Mesenchymal stem cell (in vitro differentiated cells and primary cell): ENCODE measurements at regions not wholly inside any gene's neighbourhood (a gene's known extent, or its start where the extent isn't known, plus 50 kb on each side); places are given as distances from the start of the nearest gene placed in this dataset.
"Not testable (repeated sequence)": the region's sequence is repeated elsewhere in the genome, so short reads cannot be mapped to it uniquely, and the experiment has no call there.

Experiments used
- DNase-seq: peaks from one replicate; pipeline ENCODE4 v3.0.0-alpha.2; 2013
- H2AFZ ChIP-seq: one replicate; pipeline ENCODE4 v1.6.1; 2013; ENCODE audit warnings: low read depth, mild to moderate bottlenecking, control low read depth, inconsistent platforms, low read length, moderate library complexity
- H2AK5ac ChIP-seq: 2 replicates; pipeline ENCODE4 v1.6.1; 2013; ENCODE audit warnings: low read length, moderate library complexity, mild to moderate bottlenecking, inconsistent platforms; ENCODE audit not compliant: severe bottlenecking
- H2BK120ac ChIP-seq: one replicate; pipeline ENCODE4 v1.6.1; 2013; ENCODE audit warnings: low read depth, mild to moderate bottlenecking, inconsistent platforms, low read length, moderate library complexity
- H2BK12ac ChIP-seq, 2 experiments: one replicate each; pipeline ENCODE4 v1.6.1; 2013; ENCODE audit warnings: inconsistent platforms in 2 of 2, low read length in 2 of 2, mild to moderate bottlenecking in 2 of 2, moderate library complexity in 2 of 2, control low read depth in 1 of 2
- H2BK15ac ChIP-seq: one replicate; pipeline ENCODE4 v1.6.1; 2013; ENCODE audit warnings: mild to moderate bottlenecking, low read depth, inconsistent platforms; ENCODE audit not compliant: poor library complexity, severe bottlenecking
- H2BK5ac ChIP-seq: 2 replicates; pipeline ENCODE4 v1.6.1; 2013; ENCODE audit warnings: low read depth, mild to moderate bottlenecking, low read length, control low read depth, inconsistent platforms; ENCODE audit not compliant: poor library complexity, severe bottlenecking
- H3K14ac ChIP-seq, 2 experiments: one replicate each; pipeline ENCODE4 v1.6.1; 2013; ENCODE audit warnings: inconsistent platforms in 2 of 2, low read length in 2 of 2, control low read depth in 1 of 2, mild to moderate bottlenecking in 1 of 2, moderate library complexity in 1 of 2
- H3K18ac ChIP-seq, 2 experiments: one replicate each; pipeline ENCODE4 v1.6.1; 2013; ENCODE audit warnings: inconsistent platforms in 2 of 2, low read length in 2 of 2, control low read depth in 1 of 2, low read depth in 1 of 2, mild to moderate bottlenecking in 1 of 2
- H3K23ac ChIP-seq, 2 experiments: one replicate each; pipeline ENCODE4 v1.6.1; 2013; ENCODE audit warnings: inconsistent platforms in 2 of 2, low read length in 2 of 2, mild to moderate bottlenecking in 2 of 2, moderate library complexity in 2 of 2, control low read depth in 1 of 2
- H3K27ac ChIP-seq: 2 replicates; pipeline ENCODE4 v1.5.1; 2013; ENCODE audit warnings: mild to moderate bottlenecking, moderate library complexity, low read length, control low read depth, inconsistent platforms; ENCODE audit not compliant: poor library complexity, severe bottlenecking
- H3K27me3 ChIP-seq, 2 experiments: 2 replicates each; pipeline versions ENCODE4 v1.6.1 to v1.7.0; 2013; ENCODE audit warnings: low read length in 2 of 2, mild to moderate bottlenecking in 2 of 2, moderate library complexity in 2 of 2, control low read depth in 1 of 2, inconsistent platforms in 1 of 2; ENCODE audit not compliant: control insufficient read depth in 1 of 2, insufficient read depth in 1 of 2
- H3K36me3 ChIP-seq, 2 experiments: 2 replicates each; pipeline versions ENCODE4 v1.6.1 to v1.7.0; 2013; ENCODE audit warnings: low read length in 2 of 2, control low read depth in 1 of 2, inconsistent platforms in 1 of 2, low read depth in 1 of 2, mild to moderate bottlenecking in 1 of 2; ENCODE audit not compliant: insufficient read depth in 2 of 2, control insufficient read depth in 1 of 2
- H3K4ac ChIP-seq, 2 experiments: one replicate each; pipeline ENCODE4 v1.6.1; 2013; ENCODE audit warnings: inconsistent platforms in 2 of 2, low read length in 2 of 2, mild to moderate bottlenecking in 2 of 2, moderate library complexity in 2 of 2, control low read depth in 1 of 2, low read depth in 1 of 2
- H3K4me1 ChIP-seq: 2 replicates; pipeline ENCODE4 v1.6.1; 2013; ENCODE audit warnings: low read depth, low read length, control low read depth; ENCODE audit not compliant: control insufficient read depth, insufficient read depth
- H3K4me2 ChIP-seq: 2 replicates; pipeline ENCODE4 v1.6.1; 2013; ENCODE audit warnings: low read length, mild to moderate bottlenecking, inconsistent platforms; ENCODE audit not compliant: poor library complexity, severe bottlenecking
- H3K4me3 ChIP-seq, 2 experiments: 2 replicates each; pipeline versions ENCODE4 v1.5.1 to v1.7.0; 2013; ENCODE audit warnings: low read length in 2 of 2, mild to moderate bottlenecking in 2 of 2, control low read depth in 1 of 2, low read depth in 1 of 2; ENCODE audit not compliant: insufficient read depth in 1 of 2
- H3K79me1 ChIP-seq: replicated peaks from 2 replicates; pipeline ENCODE4 v1.6.1; 2013; ENCODE audit warnings: mild to moderate bottlenecking, control low read depth, low read length, inconsistent platforms; ENCODE audit not compliant: poor library complexity, severe bottlenecking
- H3K9ac ChIP-seq: 2 replicates; pipeline ENCODE4 v1.7.0; 2013; ENCODE audit warnings: mild to moderate bottlenecking, low read length, moderate library complexity
- H3K9me3 ChIP-seq: 2 replicates; pipeline ENCODE4 v1.7.0; 2013; ENCODE audit warnings: mild to moderate bottlenecking, low read length; ENCODE audit not compliant: control insufficient read depth
- H4K8ac ChIP-seq: one replicate; pipeline ENCODE4 v1.6.1; 2013; ENCODE audit warnings: inconsistent platforms, mild to moderate bottlenecking, low read length, moderate library complexity
- H4K91ac ChIP-seq: one replicate; pipeline ENCODE4 v1.6.1; 2013; ENCODE audit warnings: mild to moderate bottlenecking, low read length, inconsistent platforms
- WGBS: methylation state at CpG from one replicate; pipeline ENCODE4 v1.1.7; 2013; ENCODE audit warnings: mixed read lengths; 5-methylcytosine and 5-hydroxymethylcytosine counted together

DNA sequence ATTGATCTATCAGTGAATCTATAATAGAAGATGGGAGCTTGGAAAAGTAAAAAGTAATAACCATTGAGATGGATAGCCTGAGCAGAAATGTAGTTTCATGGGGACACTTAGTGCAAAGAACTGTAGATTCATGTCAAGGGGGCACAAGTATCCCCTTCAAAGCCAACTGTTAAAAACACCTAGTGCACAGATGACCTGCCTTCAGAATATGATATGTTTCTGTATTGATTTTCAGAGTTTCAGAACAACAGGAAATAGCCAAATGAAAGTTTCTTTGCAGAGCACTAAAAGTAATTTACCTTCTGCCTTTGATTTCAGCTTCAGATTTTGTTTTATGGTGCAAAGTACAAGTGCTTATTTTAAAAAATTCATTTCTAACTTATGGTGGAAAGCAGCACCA lies 169.9 kb downstream of the SPDYE17 start:
- not testable (repeated sequence) for DNase-seq, H3K14ac ChIP-seq, H3K9me3 ChIP-seq, H2AFZ ChIP-seq, H3K23ac ChIP-seq, H2BK5ac ChIP-seq, H4K8ac ChIP-seq, H2AK5ac ChIP-seq, H4K91ac ChIP-seq, H3K4me3 ChIP-seq, H3K4me1 ChIP-seq, H3K9ac ChIP-seq, H2BK12ac ChIP-seq, H3K27me3 ChIP-seq, H3K18ac ChIP-seq, H3K27ac ChIP-seq, H2BK120ac ChIP-seq, H3K4me2 ChIP-seq, H3K36me3 ChIP-seq, H3K79me1 ChIP-seq, H3K4ac ChIP-seq, H2BK15ac ChIP-seq

DNA sequence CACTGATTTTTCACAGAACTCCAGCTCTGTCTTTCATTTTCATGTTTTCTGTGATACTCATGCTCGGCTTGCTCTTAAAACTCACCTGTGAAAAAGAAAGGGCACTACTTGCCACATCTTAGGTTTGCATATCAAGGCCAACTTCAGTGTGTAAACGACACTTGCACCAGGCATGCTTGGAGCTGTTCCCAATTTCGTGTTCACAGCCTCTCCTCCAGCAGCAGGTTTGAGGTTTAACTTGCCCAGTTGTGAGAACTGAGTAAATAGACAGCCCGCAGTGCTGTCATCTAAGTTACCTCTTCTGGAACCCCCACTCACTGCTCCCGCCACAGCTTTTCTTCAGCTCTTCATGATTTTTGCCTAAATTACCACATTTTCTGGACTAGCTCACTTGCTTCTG lies 172.2 kb downstream of the SPDYE17 start:
- H2BK15ac ChIP-seq, H3K23ac ChIP-seq, H3K18ac ChIP-seq, H3K9me3 ChIP-seq, H3K4ac ChIP-seq, H2AFZ ChIP-seq, H2BK5ac ChIP-seq, H3K79me1 ChIP-seq, H3K4me1 ChIP-seq, H3K27ac ChIP-seq, H2BK120ac ChIP-seq, H3K14ac ChIP-seq, H3K9ac ChIP-seq, H3K4me2 ChIP-seq, DNase-seq, H3K27me3 ChIP-seq, H3K4me3 ChIP-seq, H2AK5ac ChIP-seq, H4K8ac ChIP-seq, H4K91ac ChIP-seq, H3K36me3 ChIP-seq, H2BK12ac ChIP-seq: not testable (repeated sequence)
- WGBS: 56% methylated on average over 3 of the region's 5 CpGs

GRCh38 chr7:76854631-76855030 lies 177.5 kb downstream of the SPDYE17 start:
- not testable (repeated sequence) for H3K4me1 ChIP-seq, H4K8ac ChIP-seq, H3K27ac ChIP-seq, DNase-seq, H3K18ac ChIP-seq, H3K9ac ChIP-seq, H3K9me3 ChIP-seq, H3K14ac ChIP-seq, H4K91ac ChIP-seq, H3K27me3 ChIP-seq, H2BK120ac ChIP-seq, H2BK5ac ChIP-seq, H3K36me3 ChIP-seq, H3K79me1 ChIP-seq, H3K4me3 ChIP-seq, H3K4me2 ChIP-seq, H3K4ac ChIP-seq, H3K23ac ChIP-seq, H2BK12ac ChIP-seq, H2AFZ ChIP-seq, H2BK15ac ChIP-seq, H2AK5ac ChIP-seq

- H3K18ac ChIP-seq, H3K4me3 ChIP-seq, H3K4me1 ChIP-seq, H3K27ac ChIP-seq, H3K23ac ChIP-seq, H3K4me2 ChIP-seq, H2BK15ac ChIP-seq, H3K36me3 ChIP-seq, H4K8ac ChIP-seq, H3K9ac ChIP-seq, H3K9me3 ChIP-seq, H3K27me3 ChIP-seq, H2BK12ac ChIP-seq, DNase-seq, H3K79me1 ChIP-seq, H2BK5ac ChIP-seq, H2AFZ ChIP-seq, H3K4ac ChIP-seq, H2AK5ac ChIP-seq, H4K91ac ChIP-seq, H3K14ac ChIP-seq, H2BK120ac ChIP-seq: not testable (repeated sequence)
- WGBS: no CpG with 5 or more reads among the region's 6 CpGs
These were observed 179.2 kb downstream of the SPDYE17 start for GRCh38 chr7:76852787-76853584.
